ENCODE measurements at regions not wholly inside any gene's neighbourhood (a gene's known extent, or its start where the extent isn't known, plus 50 kb on each side); places are given as distances from the start of the nearest gene placed in this dataset.
A peak's percentile ranks its signal among the peaks of the same experiment; 100 is the strongest.

DNA sequence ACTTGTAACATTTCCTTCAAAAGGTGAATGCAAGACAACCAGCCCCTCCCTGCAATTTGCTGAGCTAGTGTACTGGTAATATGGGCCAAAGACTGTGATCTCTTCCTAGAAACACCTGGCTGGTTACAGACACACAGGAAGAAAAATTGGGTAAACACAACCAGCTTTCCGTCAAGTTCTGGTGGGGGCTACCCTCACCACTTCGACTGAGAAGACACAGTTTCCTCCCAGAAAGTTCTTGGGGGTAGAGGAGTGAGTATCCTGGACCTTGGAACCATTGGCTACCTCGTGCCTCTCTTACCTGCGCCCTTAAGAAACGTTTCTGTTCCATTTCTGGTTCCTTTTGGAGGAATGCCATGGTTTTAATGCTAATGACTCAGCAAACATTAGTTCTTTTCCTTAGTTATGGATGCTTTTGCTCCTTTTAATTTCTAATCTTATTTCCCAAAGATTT is 120.9 kb upstream of the DLX2 start:
- TF ChIP-seq, protein P1, sequence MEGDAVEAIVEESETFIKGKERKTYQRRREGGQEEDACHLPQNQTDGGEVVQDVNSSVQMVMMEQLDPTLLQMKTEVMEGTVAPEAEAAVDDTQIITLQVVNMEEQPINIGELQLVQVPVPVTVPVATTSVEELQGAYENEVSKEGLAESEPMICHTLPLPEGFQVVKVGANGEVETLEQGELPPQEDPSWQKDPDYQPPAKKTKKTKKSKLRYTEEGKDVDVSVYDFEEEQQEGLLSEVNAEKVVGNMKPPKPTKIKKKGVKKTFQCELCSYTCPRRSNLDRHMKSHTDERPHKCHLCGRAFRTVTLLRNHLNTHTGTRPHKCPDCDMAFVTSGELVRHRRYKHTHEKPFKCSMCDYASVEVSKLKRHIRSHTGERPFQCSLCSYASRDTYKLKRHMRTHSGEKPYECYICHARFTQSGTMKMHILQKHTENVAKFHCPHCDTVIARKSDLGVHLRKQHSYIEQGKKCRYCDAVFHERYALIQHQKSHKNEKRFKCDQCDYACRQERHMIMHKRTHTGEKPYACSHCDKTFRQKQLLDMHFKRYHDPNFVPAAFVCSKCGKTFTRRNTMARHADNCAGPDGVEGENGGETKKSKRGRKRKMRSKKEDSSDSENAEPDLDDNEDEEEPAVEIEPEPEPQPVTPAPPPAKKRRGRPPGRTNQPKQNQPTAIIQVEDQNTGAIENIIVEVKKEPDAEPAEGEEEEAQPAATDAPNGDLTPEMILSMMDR (IDR thresholded peaks at IDR 0.05; ENCODE audit: unreplicated experiment in 3 of 3) = no peak
- Mint-ChIP-seq H3K27me3 (ENCODE audit: low read depth) (no peaks in the 10 kb centered on the region), H3K9me3 (no peaks in the 10 kb centered on the region), H3K4me3 (no peak overlapping the region), H3K36me3 (ENCODE audit: low read depth) (no peaks in the 10 kb centered on the region), H3K27ac (no peak overlapping the region), H3K4me1 (peaks cover 9% of the 10 kb centered on the region)

DNA sequence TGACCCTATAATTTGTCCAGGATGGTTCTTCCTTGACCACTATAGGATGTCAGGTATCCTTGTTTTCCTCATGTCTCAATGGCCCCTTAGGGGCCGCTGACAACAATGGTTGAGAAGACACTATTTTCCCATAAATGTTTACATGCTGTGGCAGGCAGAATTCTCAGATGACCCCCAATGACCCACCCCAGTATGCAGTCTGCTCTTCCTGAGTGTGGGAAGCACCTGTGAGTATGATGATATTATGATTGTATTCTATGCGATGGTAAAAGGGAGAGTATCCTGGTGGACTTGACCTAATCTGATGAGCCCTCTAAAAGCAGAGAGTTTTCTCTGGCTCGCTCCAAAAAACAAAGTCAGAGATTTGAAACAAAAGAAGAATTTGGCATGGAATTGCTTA is 123.1 kb upstream of the DLX2 start:
- Mint-ChIP-seq H3K4me1 (peaks cover 21% of the 10 kb centered on the region), H3K27me3 (ENCODE audit: low read depth) (no peaks in the 10 kb centered on the region), H3K9me3 (no peaks in the 10 kb centered on the region), H3K36me3 (ENCODE audit: low read depth) (no peaks in the 10 kb centered on the region), H3K4me3 (no peak overlapping the region), H3K27ac (no peak overlapping the region)
- TF ChIP-seq, protein P1 (IDR thresholded peaks at IDR 0.05; ENCODE audit: unreplicated experiment in 3 of 3) = no peak

DNA sequence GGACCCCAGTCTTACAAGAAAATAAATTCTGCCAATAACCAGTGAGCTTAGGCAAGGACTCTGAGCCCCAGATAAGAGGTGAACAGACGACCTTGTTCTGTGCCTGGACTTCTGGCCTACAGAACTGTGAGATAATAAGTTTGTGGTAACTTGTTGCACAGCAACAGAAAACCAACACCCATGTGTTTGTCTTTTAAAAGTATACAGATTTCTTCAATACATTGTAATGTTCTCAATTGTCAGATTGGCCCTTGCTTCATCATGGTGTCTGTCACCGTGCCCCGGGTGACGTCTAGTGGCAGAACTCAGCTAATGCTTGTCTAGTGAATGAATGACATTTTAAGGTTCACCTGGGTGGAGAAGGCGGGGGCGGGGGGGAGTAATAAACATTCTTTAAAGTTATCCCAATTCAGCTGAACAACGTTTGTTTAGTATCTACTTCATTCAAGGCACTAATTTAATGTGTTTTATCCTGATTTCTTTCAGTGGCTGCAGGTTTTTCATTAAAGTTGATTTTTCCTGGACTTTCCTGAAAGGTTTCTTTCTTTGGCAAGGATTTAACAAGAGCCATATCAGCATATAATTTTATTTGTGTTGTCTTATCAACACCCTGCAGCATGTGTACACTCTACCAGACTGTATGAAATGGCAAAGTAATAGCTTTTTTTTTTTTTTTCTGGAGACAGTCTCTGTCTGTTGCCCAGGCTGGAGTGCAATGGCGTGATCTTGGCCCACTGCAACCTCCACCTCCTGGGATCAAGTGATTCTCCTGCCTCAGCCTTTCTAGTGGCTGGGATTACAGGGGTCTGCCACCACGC is 123.8 kb upstream of the DLX2 start:
- H3K27me3 Mint-ChIP-seq (ENCODE audit: low read depth) = peaks cover 3% of the 10 kb centered on the region
- no peak overlapping the region for H3K27ac Mint-ChIP-seq
- no peaks in the 10 kb centered on the region for H3K9me3 Mint-ChIP-seq
- H3K36me3 Mint-ChIP-seq (ENCODE audit: low read depth) = no peaks in the 10 kb centered on the region
- H3K4me1 Mint-ChIP-seq = peaks cover 27% of the 10 kb centered on the region
- TF ChIP-seq, protein P1 (IDR thresholded peaks at IDR 0.05; ENCODE audit: unreplicated experiment in 3 of 3) = no peak
- no peak overlapping the region for H3K4me3 Mint-ChIP-seq

DNA sequence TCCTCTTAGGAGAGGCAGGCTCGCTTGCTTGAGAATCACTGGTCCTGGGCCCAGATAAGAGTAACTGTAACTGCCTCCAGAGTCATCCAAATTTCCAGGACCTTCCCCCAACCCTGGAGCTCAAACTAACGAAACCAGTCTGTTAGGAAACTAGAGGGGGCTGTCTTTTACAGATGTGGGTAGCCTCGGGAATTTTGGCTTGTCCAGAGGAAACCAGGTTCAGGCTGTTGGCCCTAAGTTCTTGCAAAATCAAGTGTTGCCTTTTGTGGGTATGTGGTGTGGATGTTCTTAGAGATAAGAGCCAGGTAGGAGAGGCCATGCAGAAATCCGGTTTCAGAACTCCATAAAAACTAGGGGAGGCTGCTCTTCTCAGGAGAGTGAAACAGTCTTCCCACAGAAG is 125.0 kb upstream of the DLX2 start:
- Mint-ChIP-seq H3K4me1 (peaks cover 40% of the 10 kb centered on the region), H3K9me3 (no peaks in the 10 kb centered on the region), H3K36me3 (ENCODE audit: low read depth) (no peaks in the 10 kb centered on the region), H3K4me3 (no peak overlapping the region), H3K27ac (peak overlapping the region in 2 of 3 experiments; percentile 20 to 76), H3K27me3 (ENCODE audit: low read depth) (peaks cover 7% of the 10 kb centered on the region)
- TF ChIP-seq, protein P1 (IDR thresholded peaks at IDR 0.05; ENCODE audit: unreplicated experiment in 3 of 3) = no peak

DNA sequence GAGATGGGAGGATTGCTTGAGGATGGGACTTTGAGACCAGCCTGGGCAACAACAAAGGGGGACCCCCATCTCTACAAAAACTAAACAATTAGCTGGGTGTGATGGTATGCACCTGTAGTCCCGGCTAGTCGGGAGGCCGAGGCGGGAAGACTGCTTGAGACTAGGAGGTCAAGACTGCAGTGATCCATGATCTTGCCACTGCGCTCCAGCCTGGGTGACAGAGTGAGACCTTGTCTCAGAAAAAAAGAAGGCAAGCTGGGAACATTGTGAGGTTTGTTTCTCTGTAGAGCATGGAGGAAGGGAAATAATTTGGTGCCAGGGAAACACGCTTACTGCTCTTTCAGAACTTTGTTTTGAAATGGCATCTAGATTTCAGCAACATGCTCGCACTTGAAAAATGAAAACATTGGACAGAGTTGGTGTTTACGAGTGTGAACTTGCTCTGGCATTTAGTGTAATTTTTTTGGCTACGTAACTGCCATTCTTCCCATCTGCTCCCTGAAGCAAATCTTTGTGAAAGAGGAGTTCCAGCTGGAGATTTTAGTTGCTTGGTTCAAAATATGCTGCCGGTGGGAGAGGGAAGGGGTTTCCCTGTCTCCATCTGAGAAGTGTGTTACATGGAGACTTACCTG is 125.6 kb upstream of the DLX2 start:
- H3K36me3 Mint-ChIP-seq (ENCODE audit: low read depth) = no peaks in the 10 kb centered on the region
- peak overlapping the region; percentile 1 to 76 (median 20) for H3K27ac Mint-ChIP-seq
- no peaks in the 10 kb centered on the region for H3K9me3 Mint-ChIP-seq
- TF ChIP-seq, protein P1 (IDR thresholded peaks at IDR 0.05; ENCODE audit: unreplicated experiment in 3 of 3) = no peak
- H3K4me1 Mint-ChIP-seq = peaks cover 45% of the 10 kb centered on the region
- H3K27me3 Mint-ChIP-seq (ENCODE audit: low read depth) = peaks cover 12% of the 10 kb centered on the region
- no peak overlapping the region for H3K4me3 Mint-ChIP-seq
